Calu3 (cell line): ENCODE measurements at regions not wholly inside any gene's neighbourhood (a gene's known extent, or its start where the extent isn't known, plus 50 kb on each side); places are given as distances from the start of the nearest gene placed in this dataset.

Source experiments
- BruUV-seq: library from RNA; stranded (reverse); fragments of 400-500 nt; replicated peaks from 2 replicates; lab custom pipeline; 2021; lab: Mats Ljungman, UMichigan
- CTCF ChIA-PET: fragments of 300-600 bp; sonication (Branson Sonifier 250); formaldehyde crosslinking; loops from one replicate; lab custom pipeline; 2022; ENCODE audit warnings: antibody characterized with exemption; lab: Charles Lee
- DNase-seq: peaks from one replicate; pipeline ENCODE4 v3.0.0; 2022
- H3K27ac Mint-ChIP-seq: one replicate; pipeline ENCODE4 v1.8.0; 2022; ENCODE audit warnings: mixed read lengths; ENCODE audit not compliant: unreplicated experiment
- H3K27me3 Mint-ChIP-seq: one replicate; pipeline ENCODE4 v1.8.0; 2022; ENCODE audit warnings: mixed read lengths; ENCODE audit not compliant: unreplicated experiment
- H3K36me3 Mint-ChIP-seq: one replicate; pipeline ENCODE4 v1.8.0; 2022; ENCODE audit warnings: mild to moderate bottlenecking, moderate library complexity, mixed read lengths; ENCODE audit not compliant: insufficient read depth, unreplicated experiment
- H3K4me1 Mint-ChIP-seq: one replicate; pipeline ENCODE4 v1.8.0; 2022; ENCODE audit warnings: mild to moderate bottlenecking, low read depth, mixed read lengths; ENCODE audit not compliant: unreplicated experiment
- H3K4me3 Mint-ChIP-seq: one replicate; pipeline ENCODE4 v1.8.0; 2022; ENCODE audit warnings: mild to moderate bottlenecking, low read depth, moderate library complexity, mixed read lengths; ENCODE audit not compliant: unreplicated experiment
- H3K9me3 Mint-ChIP-seq: one replicate; pipeline ENCODE4 v1.8.0; 2022; ENCODE audit warnings: low read depth, mixed read lengths; ENCODE audit not compliant: unreplicated experiment
- CTCF ChIP-seq: fragments of 200-600 bp; IDR thresholded peaks from one replicate; pipeline ENCODE4 v1.8.0; 2022; ENCODE audit warnings: antibody characterized with exemption; ENCODE audit not compliant: unreplicated experiment
- intact Hi-C: fragments of 100-400 bp; cut with micrococcal nuclease; formaldehyde crosslinking; loops from one replicate; pipeline ENCODE4 v1.10.0; 2022; ENCODE audit not compliant: unreplicated experiment

GRCh38 chr19:57008432-57008831 is 111.4 kb upstream of the USP29 start:
- no peaks in the 10 kb centered on the region for H3K4me1 Mint-ChIP-seq
- intact Hi-C loops = no loop called here
- no peak overlapping the region for H3K27ac Mint-ChIP-seq
- no TSS peak for BruUV-seq
- DNase-seq = no peak
- CTCF ChIA-PET = no interaction called here
- H3K36me3 Mint-ChIP-seq = no peaks in the 10 kb centered on the region
- no peaks in the 10 kb centered on the region for H3K27me3 Mint-ChIP-seq
- H3K9me3 Mint-ChIP-seq = peaks cover 33% of the 10 kb centered on the region
- H3K4me3 Mint-ChIP-seq = no peak overlapping the region
- no peak for TF ChIP-seq CTCF

- intact Hi-C loops = no loop called here
- DNase-seq = no peak
- H3K27me3 Mint-ChIP-seq = no peaks in the 10 kb centered on the region
- BruUV-seq = no TSS peak
- peaks cover 39% of the 10 kb centered on the region for H3K9me3 Mint-ChIP-seq
- H3K4me3 Mint-ChIP-seq = no peak overlapping the region
- CTCF ChIA-PET = no interaction called here
- H3K27ac Mint-ChIP-seq = no peak overlapping the region
- no peak for TF ChIP-seq CTCF
- no peaks in the 10 kb centered on the region for H3K36me3 Mint-ChIP-seq
- no peaks in the 10 kb centered on the region for H3K4me1 Mint-ChIP-seq
These were observed 109.2 kb upstream of the USP29 start for GRCh38 chr19:57010541-57010940.

- Mint-ChIP-seq H3K4me1 (no peaks in the 10 kb centered on the region), H3K9me3 (peaks cover 18% of the 10 kb centered on the region), H3K36me3 (no peaks in the 10 kb centered on the region), H3K4me3 (no peak overlapping the region), H3K27ac (no peak overlapping the region), H3K27me3 (no peaks in the 10 kb centered on the region)
- DNase-seq = no peak
- intact Hi-C loops = no loop called here
- CTCF ChIA-PET = no interaction called here
- BruUV-seq = no TSS peak
- no peak for TF ChIP-seq CTCF
These were observed 103.7 kb upstream of the USP29 start for GRCh38 chr19:57016076-57016475.

- no peak overlapping the region for H3K4me3 Mint-ChIP-seq
These were observed 103.3 kb upstream of the USP29 start for GRCh38 chr19:57016491-57016890.

More at GRCh38 chr19:57016491-57016890, 103.3 kb upstream of the USP29 start:
- intact Hi-C loops = no loop called here
- CTCF ChIA-PET = no interaction called here
- TF ChIP-seq CTCF = no peak
- H3K27ac Mint-ChIP-seq = no peak overlapping the region
- H3K36me3 Mint-ChIP-seq = no peaks in the 10 kb centered on the region
- H3K4me1 Mint-ChIP-seq = no peaks in the 10 kb centered on the region
- no peaks in the 10 kb centered on the region for H3K27me3 Mint-ChIP-seq
- no peak for DNase-seq
- no TSS peak for BruUV-seq
- peaks cover 13% of the 10 kb centered on the region for H3K9me3 Mint-ChIP-seq
